Right atrium auricular region (tissue), 2 donors: ENCODE measurements at regions not wholly inside any gene's neighbourhood (a gene's known extent, or its start where the extent isn't known, plus 50 kb on each side); places are given as distances from the start of the nearest gene placed in this dataset.
A peak's percentile ranks its signal among the peaks of the same experiment; 100 is the strongest.

Experiments used
- DNase-seq: peaks from one replicate; pipeline ENCODE4 v3.0.0-alpha.2; 2019; ENCODE audit warnings: low spot score
- H3K27ac ChIP-seq, 2 donors: fragments of 200-600 bp; sonication (generic); 1 replicate in 1 of 2; 2 replicates in 1 of 2; pipeline ENCODE4 v1.5.1; 2016 to 2019
- H3K27me3 ChIP-seq, 2 donors: fragments of 200-600 bp; sonication (generic); one replicate each; pipeline versions ENCODE4 v1.5.1 to v1.6.0; 2017 to 2019
- H3K36me3 ChIP-seq: fragments of 200-600 bp; sonication (generic); one replicate; pipeline ENCODE4 v1.5.1; 2016
- H3K4me1 ChIP-seq, 2 donors: fragments of 200-600 bp; sonication (generic); one replicate each; pipeline versions ENCODE4 v1.5.1 to v1.6.0; 2017 to 2019
- H3K4me3 ChIP-seq, 2 donors: fragments of 200-600 bp; sonication (generic); 1 replicate in 1 of 2; 2 replicates in 1 of 2; pipeline ENCODE4 v1.5.1; 2017 to 2019; ENCODE audit warnings: mild to moderate bottlenecking in 1 of 2, moderate library complexity in 1 of 2
- H3K9me3 ChIP-seq, 2 donors: fragments of 200-600 bp; sonication (generic); one replicate each; pipeline ENCODE4 v1.5.1; 2019
- CTCF ChIP-seq, 2 donors: fragments of 200-600 bp; sonication (generic); IDR thresholded peaks; one replicate each; pipeline ENCODE4 v1.5.1; 2019; ENCODE audit warnings: antibody characterized with exemption in 2 of 2

DNA sequence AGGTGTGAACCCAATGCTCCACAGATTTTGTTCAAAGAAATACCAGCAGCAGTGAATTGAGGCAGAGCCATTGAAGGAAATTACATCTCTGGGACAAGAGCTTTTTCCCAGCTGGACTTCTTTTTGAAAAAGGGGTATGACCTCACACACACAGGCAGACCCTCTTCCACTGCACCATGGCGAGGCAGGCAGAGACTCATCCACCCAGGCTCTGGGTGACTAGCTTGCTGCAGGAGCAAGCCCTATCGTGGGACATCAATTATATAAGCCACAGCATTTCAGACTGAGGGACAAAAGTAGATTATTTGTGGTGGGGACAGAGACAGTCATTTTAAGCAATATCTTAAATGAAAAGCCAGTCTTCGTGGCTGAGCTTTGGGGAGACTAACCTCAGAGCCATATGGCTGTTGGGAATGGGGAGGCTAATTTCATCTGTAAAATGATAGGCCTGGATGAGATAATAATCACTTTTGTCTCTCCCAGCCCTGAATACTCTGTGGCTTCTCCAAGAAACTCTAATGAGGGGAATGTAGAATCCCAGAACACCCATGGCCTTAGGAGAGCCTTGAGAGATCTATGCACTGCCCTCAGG lies 113.1 kb upstream of the TNC start:
- Histone ChIP-seq H3K27ac (no peak overlapping the region), H3K36me3 (no peaks in the 10 kb centered on the region), H3K27me3 (no peaks in the 10 kb centered on the region), H3K4me3 (no peak overlapping the region), H3K9me3 (no peaks in the 10 kb centered on the region), H3K4me1 (no peaks in the 10 kb centered on the region)
- DNase-seq: no peak
- no peak for TF ChIP-seq CTCF (IDR thresholded peaks at IDR 0.05)

DNA sequence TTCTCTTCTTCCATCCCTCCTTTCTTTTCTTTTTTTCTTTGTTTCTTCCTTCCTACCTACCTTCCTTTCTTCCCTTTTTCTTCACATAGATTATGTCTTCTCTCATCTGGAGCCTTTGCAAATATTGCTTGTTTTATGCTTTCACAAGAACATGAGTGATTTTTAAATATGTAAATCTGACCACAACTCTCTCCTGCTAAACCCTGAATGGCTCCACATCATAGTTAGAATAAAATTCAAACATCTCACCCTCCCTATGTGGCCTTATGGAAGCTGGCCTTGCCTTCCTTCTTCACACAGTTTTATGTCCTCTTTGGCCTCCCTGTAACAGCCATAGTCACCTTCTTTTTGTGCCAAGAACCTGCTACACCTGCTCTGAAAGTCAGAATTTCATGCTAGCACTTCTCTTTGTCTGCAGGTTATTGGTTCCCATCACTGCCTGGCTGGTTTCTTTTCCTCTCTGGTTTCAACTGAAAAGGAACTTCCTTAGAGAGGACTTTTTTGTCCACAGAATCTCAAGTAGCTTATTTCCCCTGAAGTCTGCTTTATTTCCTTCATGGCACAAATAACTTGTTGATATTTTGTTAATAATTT lies 114.3 kb upstream of the TNC start:
- H3K4me3 ChIP-seq: no peak overlapping the region
- H3K27ac ChIP-seq: no peak overlapping the region
- no peaks in the 10 kb centered on the region for H3K36me3 ChIP-seq
- DNase-seq: no peak
- no peaks in the 10 kb centered on the region for H3K9me3 ChIP-seq
- no peak for TF ChIP-seq CTCF (IDR thresholded peaks at IDR 0.05)
- H3K4me1 ChIP-seq: no peaks in the 10 kb centered on the region
- H3K27me3 ChIP-seq: no peaks in the 10 kb centered on the region

DNA sequence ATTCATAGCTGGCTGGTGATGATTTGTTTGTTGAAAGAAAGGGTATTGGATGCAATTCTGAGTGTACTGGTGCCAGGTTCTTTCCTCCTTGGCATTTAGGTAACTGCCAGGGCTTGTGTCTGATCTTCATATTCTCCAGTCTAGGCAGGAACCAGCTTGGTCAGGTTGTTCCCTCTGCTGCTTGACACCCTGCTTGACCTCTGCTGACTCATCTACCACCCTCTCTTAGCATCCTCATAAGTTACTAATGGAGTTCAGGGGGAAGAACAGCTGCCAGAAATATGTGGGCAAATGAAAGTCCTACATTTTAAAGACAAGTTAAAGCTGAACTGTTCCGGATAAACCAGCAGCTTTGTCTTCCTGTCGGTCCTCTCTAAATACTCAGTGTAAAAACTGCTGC lies 116.1 kb upstream of the TNC start:
- Histone ChIP-seq H3K27ac (no peak overlapping the region), H3K4me3 (no peak overlapping the region), H3K9me3 (no peaks in the 10 kb centered on the region), H3K27me3 (no peaks in the 10 kb centered on the region), H3K36me3 (no peaks in the 10 kb centered on the region), H3K4me1 (no peaks in the 10 kb centered on the region)
- DNase-seq: no peak
- no peak for TF ChIP-seq CTCF (IDR thresholded peaks at IDR 0.05)

GRCh38 chr9:115235221-115235620 lies 117.3 kb upstream of the TNC start:
- Histone ChIP-seq H3K36me3 (no peaks in the 10 kb centered on the region), H3K27ac (no peak overlapping the region), H3K9me3 (no peaks in the 10 kb centered on the region), H3K4me1 (no peaks in the 10 kb centered on the region), H3K27me3 (no peaks in the 10 kb centered on the region), H3K4me3 (no peak overlapping the region)
- no peak for TF ChIP-seq CTCF (IDR thresholded peaks at IDR 0.05)
- no peak for DNase-seq

DNA sequence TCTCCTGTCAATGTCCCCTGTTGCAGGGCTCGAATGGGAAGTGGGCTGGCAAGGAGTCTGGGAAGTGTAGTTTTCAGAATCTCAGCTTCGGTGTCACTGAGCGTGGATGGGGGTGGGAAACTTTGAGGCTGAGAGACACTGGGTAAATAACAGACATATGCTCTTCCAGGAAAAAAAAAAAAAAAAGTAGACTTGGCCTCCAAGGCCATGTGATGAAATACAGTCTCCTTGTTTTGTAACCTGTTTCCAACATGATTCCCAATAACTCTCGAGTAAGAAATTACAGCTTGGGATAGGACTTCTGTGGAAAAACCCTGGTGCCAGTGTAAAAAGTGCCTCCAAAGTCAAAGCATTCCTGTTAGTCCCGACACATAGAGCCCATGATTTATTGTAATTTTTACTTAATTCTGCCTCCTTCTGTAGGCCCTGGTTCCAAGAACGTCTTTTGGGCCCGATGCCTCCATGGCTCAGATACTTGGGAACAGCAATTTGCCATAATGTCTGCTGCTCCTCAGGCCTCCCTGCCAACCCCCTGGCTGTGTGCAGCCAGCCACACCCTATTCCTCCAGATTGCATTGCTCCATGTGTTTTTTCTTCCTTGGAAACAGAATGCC lies 119.5 kb upstream of the TNC start:
- peak; percentile 67 for DNase-seq
- no peaks in the 10 kb centered on the region for H3K36me3 ChIP-seq
- no peaks in the 10 kb centered on the region for H3K4me1 ChIP-seq
- no peaks in the 10 kb centered on the region for H3K9me3 ChIP-seq
- no peak for TF ChIP-seq CTCF (IDR thresholded peaks at IDR 0.05)
- peak overlapping the region in 1 of 2 donors; percentile 37 for H3K27ac ChIP-seq
- H3K4me3 ChIP-seq: no peak overlapping the region
- no peaks in the 10 kb centered on the region for H3K27me3 ChIP-seq
